Erythroblast (primary cell): ENCODE measurements at regions not wholly inside any gene's neighbourhood (a gene's known extent, or its start where the extent isn't known, plus 50 kb on each side); places are given as distances from the start of the nearest gene placed in this dataset.

ENCODE experiments used
- GATA1 ChIP-seq: IDR thresholded peaks from 2 replicates; pipeline ENCODE4 v1.6.1; 2011; ENCODE audit warnings: low read depth, mild to moderate bottlenecking, control low read depth, low read length, moderate library complexity
- POLR2A ChIP-seq: IDR thresholded peaks from 2 replicates; pipeline ENCODE4 v1.6.1; 2011; ENCODE audit warnings: mild to moderate bottlenecking, low read length

- TF ChIP-seq POLR2A (no peak), GATA1 (no peak)
Observed at GRCh38 chr6:25016014-25016720, 80.4 kb upstream of the RIPOR2 start.
